Cardiac fibroblast (primary cell): ENCODE measurements at regions not wholly inside any gene's neighbourhood (a gene's known extent, or its start where the extent isn't known, plus 50 kb on each side); places are given as distances from the start of the nearest gene placed in this dataset.

Experiments
- DNase-seq, 2 donors: peaks; one replicate each; pipeline versions ENCODE4 v3.0.0 to v3.0.0-alpha.2; 2010; ENCODE audit warnings: low read depth in 2 of 2
- H3K4me3 ChIP-seq, 2 donors: replicated peaks in 1 of 2; 1 replicate in 1 of 2; 2 replicates in 1 of 2; pipeline ENCODE4 v1.5.1; 2011; ENCODE audit warnings: low read depth in 2 of 2, low read length in 2 of 2, mild to moderate bottlenecking in 2 of 2, moderate library complexity in 1 of 2
- TF ChIP-seq, protein P1 (sequence below): IDR thresholded peaks from one replicate; pipeline ENCODE4 v1.5.1; 2011; ENCODE audit warnings: low read depth, mild to moderate bottlenecking, low read length, inconsistent platforms

DNA sequence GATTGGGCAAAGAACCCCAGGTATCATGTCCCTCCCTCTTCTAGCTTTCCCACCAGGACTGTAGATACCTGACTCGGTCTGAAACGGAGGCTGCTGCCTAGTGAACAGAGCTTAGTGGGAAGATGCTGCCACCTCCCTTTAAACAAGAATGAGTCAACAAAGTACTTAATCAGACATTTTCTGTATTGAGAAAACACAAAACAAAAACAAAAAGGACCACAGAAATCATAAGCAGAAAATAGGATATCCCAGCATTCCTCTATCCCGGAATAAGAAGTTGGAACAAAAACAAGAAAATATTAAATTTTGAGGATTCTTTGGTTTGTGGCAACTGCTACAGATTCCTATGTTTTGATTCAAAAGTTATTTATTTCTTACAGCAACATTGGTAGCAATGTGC lies 51.7 kb upstream of the COL8A1 start:
- H3K4me3 ChIP-seq: no peak overlapping the region
- peak in 1 of 2 donors; percentile 46 for DNase-seq
- TF ChIP-seq, protein P1, sequence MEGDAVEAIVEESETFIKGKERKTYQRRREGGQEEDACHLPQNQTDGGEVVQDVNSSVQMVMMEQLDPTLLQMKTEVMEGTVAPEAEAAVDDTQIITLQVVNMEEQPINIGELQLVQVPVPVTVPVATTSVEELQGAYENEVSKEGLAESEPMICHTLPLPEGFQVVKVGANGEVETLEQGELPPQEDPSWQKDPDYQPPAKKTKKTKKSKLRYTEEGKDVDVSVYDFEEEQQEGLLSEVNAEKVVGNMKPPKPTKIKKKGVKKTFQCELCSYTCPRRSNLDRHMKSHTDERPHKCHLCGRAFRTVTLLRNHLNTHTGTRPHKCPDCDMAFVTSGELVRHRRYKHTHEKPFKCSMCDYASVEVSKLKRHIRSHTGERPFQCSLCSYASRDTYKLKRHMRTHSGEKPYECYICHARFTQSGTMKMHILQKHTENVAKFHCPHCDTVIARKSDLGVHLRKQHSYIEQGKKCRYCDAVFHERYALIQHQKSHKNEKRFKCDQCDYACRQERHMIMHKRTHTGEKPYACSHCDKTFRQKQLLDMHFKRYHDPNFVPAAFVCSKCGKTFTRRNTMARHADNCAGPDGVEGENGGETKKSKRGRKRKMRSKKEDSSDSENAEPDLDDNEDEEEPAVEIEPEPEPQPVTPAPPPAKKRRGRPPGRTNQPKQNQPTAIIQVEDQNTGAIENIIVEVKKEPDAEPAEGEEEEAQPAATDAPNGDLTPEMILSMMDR: no peak

DNA sequence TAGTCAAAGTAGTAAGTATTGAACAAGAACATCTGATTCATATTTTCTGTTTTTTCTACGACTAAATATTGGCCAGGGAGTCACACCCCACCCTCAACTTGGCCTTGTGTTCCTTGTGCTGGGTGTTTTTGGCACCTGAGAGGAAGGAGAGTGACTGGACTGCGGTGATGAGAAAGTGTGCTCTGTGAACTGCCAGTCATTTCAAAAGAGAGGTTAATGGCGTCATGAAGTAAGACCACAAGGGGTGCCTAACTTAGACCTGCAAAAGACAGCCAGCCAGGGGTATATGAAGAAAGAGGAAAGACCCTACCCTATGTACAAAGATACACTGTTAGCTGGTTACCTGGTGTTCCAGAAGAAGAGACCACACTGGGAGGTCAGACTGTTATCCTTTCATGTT lies 58.4 kb upstream of the COL8A1 start:
- no peak for DNase-seq
- TF ChIP-seq, protein P1: no peak
- no peak overlapping the region for H3K4me3 ChIP-seq

DNA sequence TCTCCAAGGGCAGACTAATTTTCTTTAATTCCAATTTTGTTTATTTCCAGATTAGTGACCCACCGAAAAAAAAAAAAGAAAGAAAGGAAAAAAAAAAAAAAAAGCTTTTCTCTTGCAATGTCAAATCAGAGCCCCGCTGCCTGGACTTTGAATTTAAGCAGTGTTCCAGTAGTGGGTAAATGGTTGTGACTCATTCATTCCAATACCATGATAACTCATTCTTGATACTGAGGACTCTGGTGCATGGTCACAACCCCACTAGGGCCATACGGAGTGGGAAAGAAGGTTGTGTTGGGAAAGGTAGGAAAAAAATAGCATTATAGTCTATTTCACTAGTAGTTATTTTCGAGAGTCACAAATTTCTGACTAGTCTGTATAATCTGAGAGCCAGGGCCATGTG lies 59.1 kb upstream of the COL8A1 start:
- DNase-seq: peak; percentile 51 to 82
- TF ChIP-seq, protein P1: no peak
- H3K4me3 ChIP-seq: no peak overlapping the region

DNA sequence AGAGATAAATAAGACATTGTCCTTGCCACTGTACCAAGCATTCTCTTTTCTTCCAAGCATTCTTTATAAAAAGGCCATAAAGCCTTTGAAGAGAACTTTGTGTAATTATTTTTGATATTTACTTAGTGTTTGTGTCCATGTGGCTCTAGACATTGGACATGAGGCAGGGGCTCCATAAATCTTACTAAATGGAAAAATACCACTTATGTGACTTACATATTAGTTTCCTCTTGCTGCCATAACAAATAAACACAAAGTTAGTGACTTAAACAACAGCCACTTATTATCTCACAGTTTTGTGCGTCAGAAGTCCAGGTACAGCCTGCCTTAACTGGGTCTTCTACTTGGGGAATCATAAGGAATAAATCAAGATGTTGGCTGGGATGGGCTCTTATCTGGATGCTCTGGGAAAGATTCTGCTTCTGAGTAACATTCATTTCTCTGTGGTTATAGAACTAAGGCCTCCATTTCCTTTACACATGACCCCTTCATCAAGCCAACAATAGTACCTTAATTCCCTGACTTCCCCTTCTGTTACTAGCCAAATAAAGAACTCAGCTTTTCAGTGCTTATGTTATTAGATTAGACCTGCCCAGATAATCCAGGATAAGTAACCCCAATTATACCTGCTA lies 59.9 kb upstream of the COL8A1 start:
- TF ChIP-seq, protein P1: no peak
- H3K4me3 ChIP-seq: no peak overlapping the region
- no peak for DNase-seq

DNA sequence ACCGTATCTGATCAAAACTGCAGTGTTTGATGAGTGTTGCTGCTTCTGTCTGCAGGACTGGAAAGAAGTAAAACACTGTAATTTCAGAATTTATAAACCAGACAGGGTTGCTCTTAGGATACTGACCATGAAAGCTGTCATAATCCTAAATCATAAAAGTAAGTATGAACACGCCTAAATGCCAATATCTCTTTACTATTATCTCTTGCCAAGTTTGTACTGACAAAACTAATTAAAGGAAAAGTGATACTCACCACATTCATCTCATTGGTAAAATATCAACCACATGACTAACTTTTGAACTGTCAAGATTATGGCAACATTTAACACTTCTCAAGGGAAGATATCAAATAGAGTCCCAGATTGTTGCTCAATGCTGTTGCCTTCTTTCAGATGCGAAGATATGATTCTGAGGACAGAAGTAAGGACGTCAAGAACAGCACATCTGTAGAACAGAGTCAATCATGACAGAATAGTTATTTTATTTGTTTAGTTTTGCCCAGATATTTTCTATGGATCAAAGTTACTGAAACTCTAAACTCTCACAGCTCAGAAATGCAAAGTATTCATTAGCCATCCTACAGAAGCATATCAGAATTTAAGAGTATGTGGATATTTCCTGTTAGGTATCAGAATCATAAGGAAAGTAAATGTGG lies 61.4 kb upstream of the COL8A1 start:
- DNase-seq: peak in 1 of 2 donors; percentile 23
- no peak overlapping the region for H3K4me3 ChIP-seq
- TF ChIP-seq, protein P1: no peak

DNA sequence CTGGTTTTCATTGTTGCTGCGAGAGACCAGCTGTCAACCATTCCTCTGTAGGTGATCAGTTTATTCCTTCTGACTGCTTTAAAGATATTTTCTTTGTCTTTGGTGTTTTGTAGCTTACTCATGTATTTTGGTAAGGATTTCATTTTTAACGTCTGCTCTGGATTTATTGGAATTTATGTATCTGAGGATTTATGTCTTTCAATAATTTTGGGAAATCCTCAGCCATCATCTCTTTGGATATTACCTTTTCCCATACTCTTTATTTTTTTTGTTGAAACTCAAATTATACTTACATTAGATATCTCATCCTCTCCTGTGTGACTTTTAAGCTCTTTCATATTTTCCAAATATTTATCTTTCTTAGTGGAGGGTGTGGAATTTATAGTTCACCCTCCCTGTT lies 62.7 kb upstream of the COL8A1 start:
- TF ChIP-seq, protein P1: no peak
- no peak for DNase-seq
- H3K4me3 ChIP-seq: no peak overlapping the region
